Osteoblast (primary cell): ENCODE measurements at regions not wholly inside any gene's neighbourhood (a gene's known extent, or its start where the extent isn't known, plus 50 kb on each side); places are given as distances from the start of the nearest gene placed in this dataset.

ENCODE experiments used
- DNase-seq: peaks from one replicate; pipeline ENCODE4 v3.0.0; 2011; ENCODE audit warnings: low spot score, mixed read lengths; ENCODE audit not compliant: insufficient read length; ENCODE audit errors: missing footprints
- H2AFZ ChIP-seq: 2 replicates; pipeline ENCODE4 v1.6.0; 2011; ENCODE audit warnings: mild to moderate bottlenecking, low read length
- H3K27ac ChIP-seq: 2 replicates; pipeline ENCODE4 v1.5.1; 2011; ENCODE audit warnings: mild to moderate bottlenecking, low read depth, low read length, moderate library complexity
- H3K27me3 ChIP-seq: 2 replicates; pipeline ENCODE4 v1.6.0; 2012; ENCODE audit warnings: mild to moderate bottlenecking, control low read depth, inconsistent platforms, low read length, moderate library complexity; ENCODE audit not compliant: insufficient read depth
- H3K36me3 ChIP-seq: 2 replicates; pipeline ENCODE4 v1.5.1; 2011; ENCODE audit warnings: mild to moderate bottlenecking, low read length, control low read depth, moderate library complexity; ENCODE audit not compliant: insufficient read depth
- H3K4me1 ChIP-seq: 2 replicates; pipeline ENCODE4 v1.5.1; 2011; ENCODE audit warnings: mild to moderate bottlenecking, low read length, control low read depth, moderate library complexity; ENCODE audit not compliant: insufficient read depth
- H3K4me2 ChIP-seq: 2 replicates; pipeline ENCODE4 v1.6.0; 2011; ENCODE audit warnings: mild to moderate bottlenecking, low read length; ENCODE audit not compliant: insufficient read depth
- H3K4me3 ChIP-seq: fragments of 200-600 bp; sonication (generic); 3 replicates; pipeline ENCODE4 v1.5.1; 2012; ENCODE audit warnings: mild to moderate bottlenecking, low read length, inconsistent platforms; ENCODE audit not compliant: insufficient read depth
- H3K79me2 ChIP-seq: 2 replicates; pipeline ENCODE4 v1.6.0; 2012; ENCODE audit warnings: mild to moderate bottlenecking, low read length, control low read depth, inconsistent platforms; ENCODE audit not compliant: insufficient read depth
- H3K9me3 ChIP-seq: 2 replicates; pipeline ENCODE4 v1.5.1; 2011; ENCODE audit warnings: low read depth, low read length, control low read depth
- H4K20me1 ChIP-seq: 2 replicates; pipeline ENCODE4 v1.6.0; 2012; ENCODE audit warnings: mild to moderate bottlenecking, low read length, control low read depth; ENCODE audit not compliant: insufficient read depth
- CTCF ChIP-seq: IDR thresholded peaks from 2 replicates; pipeline ENCODE4 v1.5.1; 2011; ENCODE audit warnings: mild to moderate bottlenecking, low read depth, low read length, moderate library complexity; ENCODE audit errors: extremely low read depth

GRCh38 chr9:80797101-80797829 lies 892.1 kb downstream of the TLE1 start:
- H3K27ac ChIP-seq: no peak overlapping the region
- no peaks in the 10 kb centered on the region for H3K4me1 ChIP-seq
- no peaks in the 10 kb centered on the region for H3K9me3 ChIP-seq
- no peak overlapping the region for H2AFZ ChIP-seq
- no peak for TF ChIP-seq CTCF
- H3K79me2 ChIP-seq: no peaks in the 10 kb centered on the region
- no peaks in the 10 kb centered on the region for H3K36me3 ChIP-seq
- no peak overlapping the region for H3K4me2 ChIP-seq
- DNase-seq: no peak
- no peaks in the 10 kb centered on the region for H3K27me3 ChIP-seq
- H4K20me1 ChIP-seq: no peaks in the 10 kb centered on the region
- no peak overlapping the region for H3K4me3 ChIP-seq

- H3K9me3 ChIP-seq: no peaks in the 10 kb centered on the region
- no peak overlapping the region for H2AFZ ChIP-seq
- H3K36me3 ChIP-seq: no peaks in the 10 kb centered on the region
- H3K79me2 ChIP-seq: no peaks in the 10 kb centered on the region
- H3K27ac ChIP-seq: no peak overlapping the region
- H3K4me3 ChIP-seq: no peak overlapping the region
- H4K20me1 ChIP-seq: no peaks in the 10 kb centered on the region
- no peak overlapping the region for H3K4me2 ChIP-seq
- TF ChIP-seq CTCF: no peak
- H3K27me3 ChIP-seq: no peaks in the 10 kb centered on the region
- DNase-seq: no peak
- no peaks in the 10 kb centered on the region for H3K4me1 ChIP-seq
These were observed 892.7 kb downstream of the TLE1 start for GRCh38 chr9:80796632-80797031.

- Histone ChIP-seq H3K9me3 (no peaks in the 10 kb centered on the region), H2AFZ (no peak overlapping the region), H3K36me3 (no peaks in the 10 kb centered on the region), H3K27ac (no peak overlapping the region), H3K4me2 (no peak overlapping the region), H3K79me2 (no peaks in the 10 kb centered on the region), H3K4me3 (no peak overlapping the region), H3K27me3 (no peaks in the 10 kb centered on the region), H4K20me1 (no peaks in the 10 kb centered on the region), H3K4me1 (no peaks in the 10 kb centered on the region)
- no peak for TF ChIP-seq CTCF
- DNase-seq: no peak
These were observed 895.1 kb downstream of the TLE1 start for GRCh38 chr9:80794197-80794596.

GRCh38 chr9:80793706-80794105 lies 895.6 kb downstream of the TLE1 start:
- Histone ChIP-seq H3K4me2 (no peak overlapping the region), H3K27ac (no peak overlapping the region), H4K20me1 (no peaks in the 10 kb centered on the region), H3K9me3 (no peaks in the 10 kb centered on the region), H3K27me3 (no peaks in the 10 kb centered on the region), H3K4me1 (no peaks in the 10 kb centered on the region), H3K4me3 (no peak overlapping the region), H3K79me2 (no peaks in the 10 kb centered on the region), H2AFZ (no peak overlapping the region), H3K36me3 (no peaks in the 10 kb centered on the region)
- TF ChIP-seq CTCF: no peak
- DNase-seq: no peak
